ACHN (cell line): ENCODE measurements at regions not wholly inside any gene's neighbourhood (a gene's known extent, or its start where the extent isn't known, plus 50 kb on each side); places are given as distances from the start of the nearest gene placed in this dataset.
"Not testable (repeated sequence)": the region's sequence is repeated elsewhere in the genome, so short reads cannot be mapped to it uniquely, and the experiment has no call there.

Experiments
- DNase-seq: peaks from one replicate; pipeline ENCODE4 v3.0.0-alpha.2; 2015
- in situ Hi-C: cut with HindIII; loops from 2 replicates; pipeline ENCODE4 v1.10.0; 2017; ENCODE audit warnings: low sequenced_read_pairs, low pct_ligation_motif_present, low pct_unique_long_range_greater_than_20kb

DNA sequence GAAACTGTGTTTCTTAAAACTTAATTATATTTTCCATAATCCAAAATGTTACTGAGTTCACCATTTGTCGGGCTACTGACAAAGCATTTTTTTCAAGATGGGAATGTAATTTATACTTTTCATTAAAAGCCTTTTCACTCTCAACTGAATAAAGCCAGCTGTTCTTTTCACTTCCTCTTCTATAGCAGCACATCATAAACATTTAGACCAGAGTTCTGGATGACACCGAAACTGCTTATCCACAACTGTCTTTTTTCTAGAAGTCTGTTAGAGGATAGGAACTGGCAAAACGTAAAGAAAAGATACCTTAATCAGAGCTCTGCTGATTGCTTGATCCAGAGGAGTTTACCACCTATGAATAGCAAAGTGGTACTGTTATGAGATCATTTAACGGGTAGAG lies 594.7 kb downstream of the ADGRL2 start:
- no peak for DNase-seq
- in situ Hi-C loops, result no loop called here

GRCh38 chr1:82392946-82393345 lies 592.2 kb downstream of the ADGRL2 start:
- in situ Hi-C loops, result no loop called here
- no peak for DNase-seq

DNA sequence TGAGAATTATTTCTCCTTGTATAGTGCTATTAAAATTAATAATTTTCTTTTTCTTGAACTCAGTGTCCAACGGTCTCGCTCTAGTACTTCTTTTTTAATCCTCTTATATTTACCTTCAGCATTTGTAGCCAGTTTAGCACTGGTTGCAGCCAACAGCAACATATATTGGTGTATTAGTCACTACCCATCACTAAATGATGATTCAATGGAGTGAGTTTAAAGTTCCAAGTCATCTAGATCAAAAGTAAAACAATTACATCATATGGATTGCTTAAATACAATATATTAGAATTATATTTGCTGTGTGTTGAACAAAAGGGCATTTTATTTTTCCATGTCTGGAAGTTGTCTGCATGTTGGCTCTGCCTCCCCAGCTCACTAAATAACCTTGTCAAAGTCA lies 591.8 kb downstream of the ADGRL2 start:
- no peak for DNase-seq
- in situ Hi-C loops, result no loop called here

- DNase-seq, result no peak
- in situ Hi-C loops, result no loop called here
These were observed 591.0 kb downstream of the ADGRL2 start for GRCh38 chr1:82391712-82392111.

- in situ Hi-C loops, result no loop called here
- DNase-seq, result no peak
These were observed 589.9 kb downstream of the ADGRL2 start for GRCh38 chr1:82390627-82391026.

GRCh38 chr1:82388679-82389078 lies 587.9 kb downstream of the ADGRL2 start:
- in situ Hi-C loops, result no loop called here
- peak; percentile 57 for DNase-seq

DNA sequence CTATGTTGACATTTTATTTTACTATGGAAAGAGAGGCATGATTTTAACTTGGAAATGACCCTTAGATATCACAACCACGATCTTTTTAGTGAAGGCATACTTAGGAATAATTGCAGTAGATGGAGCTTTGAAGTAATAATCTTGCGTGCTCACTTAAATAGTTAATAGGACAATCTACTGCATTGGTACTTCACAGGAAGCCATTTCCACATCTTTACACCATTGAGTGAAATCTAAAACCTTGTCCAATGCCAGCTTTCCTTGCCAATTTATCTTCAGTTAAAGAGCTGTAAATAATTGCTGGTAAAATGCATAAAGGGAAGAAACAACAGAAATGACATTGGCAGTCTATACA lies 586.3 kb downstream of the ADGRL2 start:
- in situ Hi-C loops, result no loop called here
- no peak for DNase-seq

DNA sequence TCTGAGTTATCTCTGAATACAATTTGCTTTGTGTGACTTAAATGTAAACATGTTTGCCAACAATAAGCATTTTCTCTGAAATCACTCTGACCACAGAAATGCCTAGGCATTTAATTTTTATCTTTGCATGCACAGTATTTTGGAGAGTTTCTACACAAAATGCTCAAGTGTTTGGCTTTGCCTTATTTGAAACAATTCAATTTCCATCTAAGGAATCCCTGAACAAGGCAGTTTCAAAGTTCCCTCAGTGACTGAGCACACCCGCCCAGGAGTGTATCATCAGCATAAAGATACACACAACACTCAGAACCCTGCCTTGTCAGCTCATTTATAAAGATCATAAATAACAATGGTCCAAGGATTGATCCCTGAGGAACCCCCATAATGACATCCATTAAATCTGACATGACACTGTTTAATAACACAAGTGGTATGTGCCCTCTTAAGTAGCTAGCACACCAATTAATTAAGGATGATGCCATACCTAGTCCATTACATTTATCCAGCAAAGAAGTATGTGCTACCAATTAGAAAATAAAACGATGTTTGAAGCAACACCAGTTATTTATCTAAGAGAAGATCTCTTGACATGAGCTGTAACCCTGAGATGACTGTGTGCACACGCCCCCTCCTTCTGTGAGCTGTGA lies 585.8 kb downstream of the ADGRL2 start:
- in situ Hi-C loops, result no loop called here
- no peak for DNase-seq

GRCh38 chr1:82384776-82385175 lies 584.0 kb downstream of the ADGRL2 start:
- in situ Hi-C loops, result no loop called here

GRCh38 chr1:82377201-82377884 lies 576.6 kb downstream of the ADGRL2 start:
- no peak for DNase-seq
- in situ Hi-C loops, result no loop called here

More at GRCh38 chr1:82384776-82385175, 584.0 kb downstream of the ADGRL2 start:
- DNase-seq, result no peak

DNA sequence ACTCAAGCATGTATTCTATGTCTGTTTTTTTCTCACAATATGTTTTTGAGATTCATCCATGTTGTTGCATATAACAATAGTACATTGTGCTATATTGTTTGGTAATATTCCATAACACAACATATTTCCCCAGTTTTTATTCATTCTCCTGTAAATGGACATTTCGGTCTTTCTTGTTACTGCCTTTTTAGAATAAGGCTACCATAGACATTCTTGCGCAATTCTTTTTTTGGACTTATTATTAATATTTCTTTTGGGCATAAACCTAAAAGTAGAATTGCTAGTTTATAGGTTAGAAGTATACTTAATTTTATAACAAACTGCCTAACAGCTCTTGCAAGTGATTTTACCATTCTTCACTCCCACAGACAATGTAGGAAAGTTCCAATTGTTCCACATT lies 573.0 kb downstream of the ADGRL2 start:
- in situ Hi-C loops, result no loop called here

GRCh38 chr1:82371844-82372498 lies 571.2 kb downstream of the ADGRL2 start:
- in situ Hi-C loops, result no loop called here
- no peak for DNase-seq

More for the DNA sequence above, 573.0 kb downstream of the ADGRL2 start:
- DNase-seq, result no peak

DNA sequence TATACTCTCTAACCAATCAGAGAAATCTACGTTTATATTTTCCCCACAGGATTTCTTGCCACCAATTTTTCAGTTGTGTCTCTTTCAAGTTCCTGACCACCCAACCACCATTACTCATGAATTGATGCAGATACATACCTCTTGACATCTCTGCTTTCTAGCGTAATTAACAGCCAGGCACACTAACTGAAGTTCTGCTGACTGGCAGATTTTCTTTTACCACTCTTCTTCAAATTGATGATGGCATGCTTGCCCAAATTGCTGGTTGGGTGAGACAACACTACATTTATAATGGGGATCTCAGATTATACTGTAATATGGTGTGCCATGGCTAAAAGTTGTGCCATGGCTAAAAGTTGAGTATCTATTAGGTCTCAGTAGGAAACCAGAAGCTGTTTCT lies 566.7 kb downstream of the ADGRL2 start:
- in situ Hi-C loops, result no loop called here
- DNase-seq, result no peak

GRCh38 chr1:82366689-82367088 lies 566.0 kb downstream of the ADGRL2 start:
- in situ Hi-C loops, result no loop called here
- no peak for DNase-seq

- in situ Hi-C loops, DNase-seq: not testable (repeated sequence)
These were observed 558.8 kb downstream of the ADGRL2 start for GRCh38 chr1:82359541-82359940.

- DNase-seq, in situ Hi-C loops: not testable (repeated sequence)
These were observed 558.0 kb downstream of the ADGRL2 start for GRCh38 chr1:82358706-82359105.

DNA sequence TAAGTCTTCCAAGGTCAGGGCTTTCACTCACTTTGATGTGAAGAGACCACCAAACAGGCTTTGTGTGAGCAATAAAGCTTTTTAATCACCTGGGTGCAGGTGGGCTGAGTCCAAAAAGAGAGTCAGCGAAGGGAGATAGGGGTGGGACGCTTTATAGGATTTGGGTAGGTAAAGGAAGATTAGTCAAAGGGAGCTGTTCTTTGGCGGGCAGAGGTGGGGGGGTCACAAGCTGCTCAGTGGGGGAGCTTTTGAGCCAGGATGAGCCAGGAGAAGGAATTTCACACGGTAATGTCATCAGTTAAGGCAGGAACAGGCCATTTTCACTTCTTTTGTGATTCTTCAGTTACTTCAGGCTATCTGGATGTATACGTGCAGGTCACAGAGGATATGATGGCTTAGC lies 553.8 kb downstream of the ADGRL2 start:
- in situ Hi-C loops, DNase-seq: not testable (repeated sequence)

DNA sequence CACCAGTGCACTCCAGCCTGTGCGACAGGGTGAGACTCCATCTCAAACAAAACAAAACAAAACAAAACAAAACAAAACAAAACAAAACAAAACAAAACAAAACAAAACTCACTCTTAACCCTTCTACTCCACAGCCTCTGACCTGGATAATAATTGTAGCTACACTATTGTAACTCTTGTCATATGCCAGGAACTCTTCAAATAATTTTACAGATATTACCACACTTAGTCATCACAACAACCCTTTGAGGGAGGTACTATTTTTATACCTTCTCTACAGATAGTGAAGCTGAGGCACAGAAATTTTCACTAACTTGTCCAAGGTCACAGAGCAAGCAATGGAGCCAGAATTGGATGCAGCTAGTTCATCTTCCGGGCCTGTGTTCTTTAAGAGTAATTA lies 547.8 kb downstream of the ADGRL2 start:
- no peak for DNase-seq
- in situ Hi-C loops, result no loop called here

DNA sequence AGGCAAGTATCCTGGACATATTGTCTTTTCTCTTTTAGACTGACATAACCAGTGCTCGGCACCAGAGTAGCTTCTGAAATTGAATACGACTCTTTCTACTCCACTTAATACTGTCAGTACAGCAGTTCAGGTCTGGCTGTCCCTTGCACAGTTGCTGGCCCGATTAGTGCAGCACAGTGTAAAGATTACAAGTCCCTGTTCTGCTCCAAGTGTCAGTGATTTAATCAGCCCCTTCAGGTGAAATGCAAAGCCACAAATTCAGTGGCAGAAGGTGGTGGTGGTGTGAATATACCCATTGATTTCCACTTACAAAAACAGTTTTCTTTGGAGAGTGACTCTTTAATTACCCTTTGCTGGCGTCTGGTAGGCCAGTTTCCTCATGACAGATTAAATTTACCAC lies 545.4 kb downstream of the ADGRL2 start:
- in situ Hi-C loops, result no loop called here

DNA sequence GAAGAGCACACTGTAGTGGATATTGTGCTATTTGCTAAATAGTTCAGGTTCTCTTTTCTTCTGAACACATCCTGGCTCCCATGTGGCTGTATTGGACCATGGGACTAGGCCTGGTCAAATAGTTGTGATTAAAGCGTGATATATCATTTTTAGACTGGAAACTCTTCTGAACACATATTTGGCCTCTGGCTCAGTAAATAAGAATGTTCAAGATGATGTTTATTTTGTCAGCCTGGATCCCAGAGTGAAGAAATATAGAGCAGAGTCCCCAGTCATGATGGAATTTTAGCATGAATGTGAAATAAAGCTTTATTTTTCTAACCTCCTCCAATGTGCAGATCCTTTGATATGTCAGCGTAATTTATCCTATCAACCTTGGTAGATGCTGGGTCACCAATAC lies 542.6 kb downstream of the ADGRL2 start:
- no peak for DNase-seq
- in situ Hi-C loops, result no loop called here

More for the DNA sequence above, 545.4 kb downstream of the ADGRL2 start:
- DNase-seq, result no peak
